Osteocyte (in vitro differentiated cells): ENCODE measurements at regions not wholly inside any gene's neighbourhood (a gene's known extent, or its start where the extent isn't known, plus 50 kb on each side); places are given as distances from the start of the nearest gene placed in this dataset.

Experiments used
- DNase-seq: peaks from one replicate; pipeline ENCODE4 v3.0.0; 2021; ENCODE audit warnings: mixed read lengths; ENCODE audit not compliant: unreplicated experiment; ENCODE audit errors: extremely low spot score
- H3K27ac Mint-ChIP-seq: one replicate; pipeline ENCODE4 v1.8.0; 2021; ENCODE audit warnings: mild to moderate bottlenecking, mixed read lengths; ENCODE audit not compliant: unreplicated experiment
- H3K27me3 Mint-ChIP-seq: one replicate; pipeline ENCODE4 v1.8.0; 2021; ENCODE audit warnings: mixed read lengths; ENCODE audit not compliant: unreplicated experiment
- H3K36me3 Mint-ChIP-seq: one replicate; pipeline ENCODE4 v1.8.0; 2021; ENCODE audit warnings: mixed read lengths; ENCODE audit not compliant: unreplicated experiment
- H3K4me1 Mint-ChIP-seq: one replicate; pipeline ENCODE4 v1.8.0; 2021; ENCODE audit warnings: mixed read lengths; ENCODE audit not compliant: unreplicated experiment
- H3K4me3 Mint-ChIP-seq: one replicate; pipeline ENCODE4 v1.8.0; 2021; ENCODE audit warnings: mild to moderate bottlenecking, moderate library complexity, mixed read lengths; ENCODE audit not compliant: unreplicated experiment
- H3K9me3 Mint-ChIP-seq: one replicate; pipeline ENCODE4 v1.8.0; 2021; ENCODE audit warnings: mixed read lengths; ENCODE audit not compliant: unreplicated experiment
- CTCF ChIP-seq: fragments of 200-600 bp; sonication (generic); IDR thresholded peaks from 2 replicates; pipeline ENCODE4 v1.5.0; 2021; ENCODE audit warnings: antibody characterized with exemption, mild to moderate bottlenecking, moderate library complexity

- no peaks in the 10 kb centered on the region for H3K27me3 Mint-ChIP-seq
Measured at GRCh38 chr13:69487576-69487975, 620.0 kb upstream of the ATXN8OS start.

GRCh38 chr13:69485991-69486592, 621.5 kb upstream of the ATXN8OS start:
- Mint-ChIP-seq H3K27me3 (no peaks in the 10 kb centered on the region), H3K36me3 (no peaks in the 10 kb centered on the region), H3K4me3 (no peak overlapping the region), H3K27ac (no peak overlapping the region), H3K4me1 (no peaks in the 10 kb centered on the region), H3K9me3 (peaks cover 30% of the 10 kb centered on the region)
- TF ChIP-seq CTCF: no peak
- no peak for DNase-seq

More at GRCh38 chr13:69487576-69487975, 620.0 kb upstream of the ATXN8OS start:
- TF ChIP-seq CTCF: no peak
- Mint-ChIP-seq H3K9me3 (peaks cover 28% of the 10 kb centered on the region), H3K27ac (no peak overlapping the region), H3K4me3 (no peak overlapping the region), H3K4me1 (no peaks in the 10 kb centered on the region), H3K36me3 (no peaks in the 10 kb centered on the region)
- DNase-seq: no peak

- H3K9me3 Mint-ChIP-seq: peaks cover 12% of the 10 kb centered on the region
- no peaks in the 10 kb centered on the region for H3K36me3 Mint-ChIP-seq
- no peak for TF ChIP-seq CTCF
- DNase-seq: no peak
- no peaks in the 10 kb centered on the region for H3K4me1 Mint-ChIP-seq
- no peak overlapping the region for H3K4me3 Mint-ChIP-seq
- H3K27ac Mint-ChIP-seq: no peak overlapping the region
- H3K27me3 Mint-ChIP-seq: no peaks in the 10 kb centered on the region
Measured at GRCh38 chr13:69477451-69477850, 630.2 kb upstream of the ATXN8OS start.

GRCh38 chr13:69474011-69474685, 633.5 kb upstream of the ATXN8OS start:
- Mint-ChIP-seq H3K27me3 (no peaks in the 10 kb centered on the region), H3K27ac (no peak overlapping the region), H3K4me3 (no peak overlapping the region), H3K9me3 (peaks cover 3% of the 10 kb centered on the region), H3K4me1 (no peaks in the 10 kb centered on the region), H3K36me3 (no peaks in the 10 kb centered on the region)
- no peak for TF ChIP-seq CTCF
- no peak for DNase-seq

GRCh38 chr13:69468624-69469023, 639.0 kb upstream of the ATXN8OS start:
- Mint-ChIP-seq H3K27me3 (no peaks in the 10 kb centered on the region), H3K27ac (no peak overlapping the region), H3K9me3 (peaks cover 8% of the 10 kb centered on the region), H3K36me3 (no peaks in the 10 kb centered on the region), H3K4me3 (no peak overlapping the region), H3K4me1 (no peaks in the 10 kb centered on the region)
- no peak for TF ChIP-seq CTCF
- DNase-seq: no peak
